ENCODE measurements at regions not wholly inside any gene's neighbourhood (a gene's known extent, or its start where the extent isn't known, plus 50 kb on each side); places are given as distances from the start of the nearest gene placed in this dataset.
A peak's percentile ranks its signal among the peaks of the same experiment; 100 is the strongest.

DNA sequence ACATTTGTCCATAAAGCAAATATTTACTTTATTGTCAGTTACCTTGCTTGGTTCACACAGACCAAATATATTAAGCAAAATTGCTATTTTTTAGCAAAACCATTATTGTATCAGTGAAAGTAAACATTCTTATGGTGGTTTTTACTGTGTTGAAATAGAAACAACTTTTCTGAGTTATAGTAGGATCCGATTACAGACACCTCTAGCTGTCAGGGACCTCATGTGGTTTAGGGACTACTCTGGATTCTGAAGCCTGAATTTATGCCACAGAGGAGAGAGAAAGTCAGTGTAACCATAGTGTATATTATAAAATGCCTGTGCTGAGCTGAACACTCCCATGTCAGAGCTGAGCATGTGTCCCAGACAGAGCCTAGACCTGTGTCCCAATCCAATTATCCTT lies 287.5 kb downstream of the FLRT2 start:
- DNase-seq (ENCODE audit: low read depth, low spot score): peak; percentile 7

- DNase-seq (ENCODE audit: low read depth, low spot score): no peak
Measured at GRCh38 chr14:85813040-85813439, 283.1 kb downstream of the FLRT2 start.

DNA sequence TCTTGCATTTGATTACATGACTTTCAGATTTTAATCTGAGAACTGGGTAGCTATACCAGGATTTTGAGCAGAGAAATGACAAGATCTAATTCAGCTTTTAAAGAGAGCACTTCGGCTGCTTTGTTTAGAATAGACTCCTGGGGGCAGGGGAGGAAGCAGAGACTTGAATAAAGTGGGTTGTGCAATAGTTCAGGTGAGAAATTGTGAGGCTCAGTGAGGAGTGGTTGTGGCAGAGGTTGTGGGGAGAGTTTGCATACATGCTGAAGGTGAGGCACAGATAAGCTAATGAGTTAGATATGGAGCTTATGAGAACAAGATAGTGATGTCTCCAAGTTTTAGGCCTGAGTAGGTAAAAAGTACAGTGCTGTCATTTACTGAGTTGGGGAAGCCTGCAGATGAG lies 281.4 kb downstream of the FLRT2 start:
- DNase-seq (ENCODE audit: low read depth, low spot score): no peak

GRCh38 chr14:85799668-85800067 lies 269.7 kb downstream of the FLRT2 start:
- no peak for DNase-seq (ENCODE audit: low read depth, low spot score)

GRCh38 chr14:85798856-85799255 lies 268.9 kb downstream of the FLRT2 start:
- no peak for DNase-seq (ENCODE audit: low read depth, low spot score)

DNA sequence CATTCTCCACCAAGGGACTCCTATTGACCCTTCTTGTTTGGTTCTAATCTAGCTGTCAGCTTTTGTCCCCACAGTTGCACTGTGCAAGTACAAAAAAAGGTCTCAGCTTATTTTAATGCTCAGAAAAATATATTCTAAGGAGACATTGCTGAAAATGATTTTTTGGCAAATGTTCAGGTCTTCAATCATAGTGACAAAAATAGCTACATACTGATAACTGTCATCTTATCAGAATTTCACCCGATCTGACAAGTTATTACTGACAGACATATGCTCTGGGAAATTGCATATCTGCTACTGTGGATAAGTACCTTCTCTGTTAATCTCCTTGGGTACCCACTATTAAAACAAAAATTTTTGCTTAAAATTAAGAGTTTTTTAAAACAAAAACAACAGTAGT lies 263.6 kb downstream of the FLRT2 start:
- DNase-seq (ENCODE audit: low read depth, low spot score): no peak

GRCh38 chr14:85789506-85789905 lies 259.6 kb downstream of the FLRT2 start:
- no peak for DNase-seq (ENCODE audit: low read depth, low spot score)

- no peak for DNase-seq (ENCODE audit: low read depth, low spot score)
Measured at GRCh38 chr14:85788470-85789233, 258.7 kb downstream of the FLRT2 start.

- DNase-seq (ENCODE audit: low read depth, low spot score): no peak
Measured at GRCh38 chr14:85766295-85766694, 236.4 kb downstream of the FLRT2 start.

DNA sequence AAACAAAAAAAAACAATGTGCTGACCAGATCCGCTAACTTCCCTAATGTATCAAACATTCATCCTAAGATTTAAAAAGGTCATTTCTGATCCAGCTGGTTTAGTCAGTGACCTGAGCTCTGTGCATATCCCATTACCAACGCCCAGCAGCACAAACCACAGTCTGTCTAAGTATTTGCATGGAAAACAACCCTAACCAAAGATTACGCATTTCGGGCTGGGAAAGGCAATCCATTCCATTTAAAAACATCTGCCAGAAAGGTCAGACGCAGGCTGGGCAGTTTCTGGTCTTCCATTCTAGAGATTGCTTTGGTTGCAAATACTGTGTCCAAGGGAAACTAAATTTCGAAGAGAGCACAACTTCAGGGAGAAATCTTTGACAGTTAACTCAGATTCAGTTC lies 234.9 kb downstream of the FLRT2 start:
- no peak for DNase-seq (ENCODE audit: low read depth, low spot score)

DNA sequence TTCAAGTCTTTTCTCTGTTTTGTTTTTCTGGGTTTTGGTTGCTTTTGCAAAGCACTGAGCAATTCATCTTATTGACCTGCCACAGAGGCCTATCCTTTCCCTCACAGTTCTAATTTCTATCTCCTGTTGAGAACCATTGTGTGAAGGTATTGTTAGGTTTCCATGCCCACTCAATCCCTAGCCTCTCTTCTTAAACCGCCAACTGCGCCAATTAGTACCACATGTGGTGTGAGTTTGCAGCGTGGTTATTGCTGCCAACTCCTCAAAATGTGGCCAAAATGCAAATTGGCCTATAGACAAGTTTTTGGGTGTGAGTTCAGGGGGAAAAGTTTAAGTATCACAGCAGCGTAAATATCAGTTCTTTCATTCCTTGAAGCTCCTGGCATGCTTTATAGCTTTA lies 232.6 kb downstream of the FLRT2 start:
- DNase-seq (ENCODE audit: low read depth, low spot score): no peak

DNA sequence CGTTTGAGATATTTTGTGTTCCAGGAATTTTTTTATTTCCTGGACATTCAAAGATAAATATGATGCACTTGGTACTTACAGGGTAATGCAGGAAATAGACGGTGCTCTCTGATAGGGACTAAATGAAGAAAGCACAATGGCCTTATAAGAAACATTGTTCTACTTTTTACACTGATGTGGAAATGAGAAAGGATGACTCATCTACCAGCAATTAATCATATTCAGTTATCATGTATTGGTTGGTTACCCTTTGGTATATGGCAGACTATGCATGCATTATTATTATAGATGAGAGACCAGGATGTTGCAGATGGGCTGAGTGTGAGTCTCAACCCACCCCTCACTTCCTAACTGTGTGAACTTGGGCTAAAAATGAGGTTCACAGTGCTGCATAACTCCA lies 222.2 kb downstream of the FLRT2 start:
- no peak for DNase-seq (ENCODE audit: low read depth, low spot score)

- no peak for DNase-seq (ENCODE audit: low read depth, low spot score)
Measured at GRCh38 chr14:85744573-85744972, 214.6 kb downstream of the FLRT2 start.

GRCh38 chr14:85732031-85732430 lies 202.1 kb downstream of the FLRT2 start:
- no peak for DNase-seq (ENCODE audit: low read depth, low spot score)

GRCh38 chr14:85731186-85731585 lies 201.2 kb downstream of the FLRT2 start:
- DNase-seq (ENCODE audit: low read depth, low spot score): peak; percentile 1

- no peak for DNase-seq (ENCODE audit: low read depth, low spot score)
Measured at GRCh38 chr14:85728476-85729065, 198.6 kb downstream of the FLRT2 start.

- no peak for DNase-seq (ENCODE audit: low read depth, low spot score)
Measured at GRCh38 chr14:85714069-85714468, 184.1 kb downstream of the FLRT2 start.

- DNase-seq (ENCODE audit: low read depth, low spot score): no peak
Measured at GRCh38 chr14:85711620-85712019, 181.7 kb downstream of the FLRT2 start.

Measured in smooth muscle cell of the brain vasculature (primary cell).